Stomach (tissue), 8 donors: ENCODE measurements at regions not wholly inside any gene's neighbourhood (a gene's known extent, or its start where the extent isn't known, plus 50 kb on each side); places are given as distances from the start of the nearest gene placed in this dataset.

ENCODE experiments used
- DNase-seq, 2 donors: peaks; one replicate each; pipeline versions ENCODE4 v3.0.0 to v3.0.0-alpha.2; 2013 to 2019
- H3K27ac ChIP-seq, 5 donors: fragments of 200-600 bp in 4 of 5; sonication (generic) in 4 of 5; one replicate each; pipeline ENCODE4 v1.5.1; 2013 to 2019; ENCODE audit warnings: mild to moderate bottlenecking in 1 of 5, moderate library complexity in 1 of 5
- H3K27me3 ChIP-seq, 3 donors: fragments of 200-600 bp; sonication (generic); one replicate each; pipeline ENCODE4 v1.5.1; 2017 to 2019; ENCODE audit warnings: mixed run types in 1 of 3
- H3K36me3 ChIP-seq, 4 donors: fragments of 200-600 bp; sonication (generic); 1 replicate in 3 of 4; 2 replicates in 1 of 4; pipeline ENCODE4 v1.5.1; 2016 to 2019
- H3K4me1 ChIP-seq, 4 donors: fragments of 200-600 bp; sonication (generic); one replicate each; pipeline ENCODE4 v1.5.1; 2016 to 2019
- H3K4me3 ChIP-seq, 4 donors: fragments of 200-600 bp; sonication (generic) in 3 of 4; one replicate each; pipeline ENCODE4 v1.5.1; 2016 to 2019; ENCODE audit warnings: mild to moderate bottlenecking in 1 of 4
- H3K9me3 ChIP-seq, 4 donors: fragments of 200-600 bp; sonication (generic); one replicate each; pipeline ENCODE4 v1.5.1; 2016 to 2019
- EP300 ChIP-seq: sonication (generic); formaldehyde crosslinking; IDR thresholded peaks from one replicate; pipeline ENCODE4 v1.6.1; 2017; ENCODE audit warnings: antibody characterized with exemption
- POLR2A ChIP-seq, 4 donors: fragments of 450-650 bp; IDR thresholded peaks; one replicate each; pipeline ENCODE4 v1.6.1; 2016; ENCODE audit warnings: antibody characterized with exemption in 4 of 4, control low read depth in 2 of 4, mild to moderate bottlenecking in 1 of 4, moderate library complexity in 1 of 4
- POLR2AphosphoS5 ChIP-seq, 3 donors: sonication (generic); formaldehyde crosslinking; IDR thresholded peaks; one replicate each; pipeline ENCODE4 v1.6.1; 2016; ENCODE audit warnings: antibody characterized with exemption in 3 of 3
- whole genome bisulfite sequencing, 5 donors: extraction: QIAGEN DNeasy Blood & Tissue Kit in 3 of 5; methylation state at CpG; one replicate each; pipeline versions ENCODE4 v1.1.5 to v1.1.7; 2013 to 2018; 5-methylcytosine and 5-hydroxymethylcytosine counted together
- intact Hi-C: fragments of 100-400 bp; cut with DNase I; formaldehyde crosslinking; loops from one replicate; pipeline ENCODE4 v1.15.1; 2023; ENCODE audit warnings: low total_unique reads
- TF ChIP-seq, protein P1 (sequence below), 7 experiments: fragments of 450-650 bp in 4 of 7; fragments of 200-600 bp in 3 of 7; sonication (generic) in 3 of 7; IDR thresholded peaks; one replicate each; pipeline ENCODE4 v1.5.1; 2016 to 2019; ENCODE audit warnings: antibody characterized with exemption in 7 of 7, control low read depth in 2 of 7, mild to moderate bottlenecking in 1 of 7
- donor health status: healthy with polysubstance abuse.
- donor health status: Bipolar disorder and iron deficiency.
- donor health status: healthy.

DNA sequence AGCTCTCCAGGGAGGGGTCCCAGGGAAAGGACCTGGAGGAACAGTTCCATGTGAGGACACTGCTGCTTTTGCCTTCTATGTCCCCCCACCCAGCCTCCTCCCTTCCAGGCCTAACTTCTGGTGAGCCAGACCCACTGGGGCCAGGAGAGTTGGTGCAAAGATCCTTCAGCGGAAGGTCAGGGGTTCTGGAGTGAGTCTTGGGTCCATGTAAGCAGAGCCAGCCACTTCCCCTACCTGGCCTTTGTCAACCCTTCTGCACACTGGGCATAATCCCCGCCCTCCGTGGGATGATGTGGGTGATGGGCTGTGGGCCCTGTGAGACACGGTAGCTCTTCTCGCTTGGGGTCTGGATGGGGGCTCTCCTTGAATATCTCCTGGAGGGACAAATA is 76.9 kb downstream of the RHOB start:
- intact Hi-C loops, result no loop called here
- H3K4me1 ChIP-seq, result peaks cover 16 to 34% (median 27%) of the 10 kb centered on the region in 4 donors
- DNase-seq, result no peak
- H3K4me3 ChIP-seq, result no peak overlapping the region
- H3K27me3 ChIP-seq, result no peaks in the 10 kb centered on the region
- 86 to 100% (median 96%) methylated on average over 4 to 5 of the region's 5 CpGs for WGBS, 5 donors
- H3K36me3 ChIP-seq, result no peaks in the 10 kb centered on the region
- no peak for TF ChIP-seq POLR2AphosphoS5 (IDR thresholded peaks at IDR 0.05)
- no peak for TF ChIP-seq POLR2A (IDR thresholded peaks at IDR 0.05)
- TF ChIP-seq, protein P1, sequence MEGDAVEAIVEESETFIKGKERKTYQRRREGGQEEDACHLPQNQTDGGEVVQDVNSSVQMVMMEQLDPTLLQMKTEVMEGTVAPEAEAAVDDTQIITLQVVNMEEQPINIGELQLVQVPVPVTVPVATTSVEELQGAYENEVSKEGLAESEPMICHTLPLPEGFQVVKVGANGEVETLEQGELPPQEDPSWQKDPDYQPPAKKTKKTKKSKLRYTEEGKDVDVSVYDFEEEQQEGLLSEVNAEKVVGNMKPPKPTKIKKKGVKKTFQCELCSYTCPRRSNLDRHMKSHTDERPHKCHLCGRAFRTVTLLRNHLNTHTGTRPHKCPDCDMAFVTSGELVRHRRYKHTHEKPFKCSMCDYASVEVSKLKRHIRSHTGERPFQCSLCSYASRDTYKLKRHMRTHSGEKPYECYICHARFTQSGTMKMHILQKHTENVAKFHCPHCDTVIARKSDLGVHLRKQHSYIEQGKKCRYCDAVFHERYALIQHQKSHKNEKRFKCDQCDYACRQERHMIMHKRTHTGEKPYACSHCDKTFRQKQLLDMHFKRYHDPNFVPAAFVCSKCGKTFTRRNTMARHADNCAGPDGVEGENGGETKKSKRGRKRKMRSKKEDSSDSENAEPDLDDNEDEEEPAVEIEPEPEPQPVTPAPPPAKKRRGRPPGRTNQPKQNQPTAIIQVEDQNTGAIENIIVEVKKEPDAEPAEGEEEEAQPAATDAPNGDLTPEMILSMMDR (IDR thresholded peaks at IDR 0.05), result no peak
- no peak overlapping the region for H3K27ac ChIP-seq
- no peaks in the 10 kb centered on the region for H3K9me3 ChIP-seq

DNA sequence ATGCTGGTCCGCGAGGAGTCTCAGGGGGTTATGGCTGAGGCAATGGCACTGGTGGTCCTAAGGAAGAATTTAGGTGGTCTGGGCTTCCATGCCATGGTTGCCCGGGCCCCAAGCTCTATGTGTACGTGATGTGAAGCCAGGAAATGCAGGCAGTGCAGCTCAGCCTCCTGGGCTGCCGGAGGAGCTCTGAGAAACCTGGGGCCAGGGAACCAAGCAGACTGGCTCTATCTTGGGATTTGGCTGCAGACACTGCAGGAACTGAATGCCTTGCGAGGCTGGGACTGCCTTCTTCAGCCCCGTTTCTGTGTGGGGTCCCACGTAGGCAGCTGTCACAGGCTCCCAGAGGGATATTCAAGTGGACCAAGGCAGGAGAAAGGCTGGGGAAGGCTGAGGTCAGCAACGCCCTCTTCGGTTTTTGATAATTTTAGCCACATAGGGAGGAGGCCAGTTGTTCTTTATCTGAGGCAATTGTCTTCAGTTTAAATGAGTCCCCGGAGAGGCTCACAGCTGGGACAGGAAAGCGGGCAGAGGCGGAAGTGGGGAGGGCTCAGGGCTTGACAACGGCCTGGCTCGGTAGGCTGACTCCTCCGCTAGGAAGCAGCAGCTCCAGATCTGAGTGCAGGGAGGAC is 77.7 kb downstream of the RHOB start:
- Histone ChIP-seq H3K4me1 (peaks cover 16 to 34% (median 27%) of the 10 kb centered on the region in 4 donors), H3K27me3 (no peaks in the 10 kb centered on the region), H3K36me3 (no peaks in the 10 kb centered on the region), H3K9me3 (no peaks in the 10 kb centered on the region), H3K4me3 (no peak overlapping the region), H3K27ac (peak overlapping the region in 4 of 5 donors; percentile 50 to 61 (median 54))
- WGBS, 5 donors, result 61 to 67% (median 64%) methylated on average over 16 of the region's 16 CpGs
- TF ChIP-seq, protein P1 (IDR thresholded peaks at IDR 0.05), result no peak
- TF ChIP-seq POLR2A (IDR thresholded peaks at IDR 0.05) (no peak), EP300 (no peak), POLR2AphosphoS5 (IDR thresholded peaks at IDR 0.05) (no peak)
- intact Hi-C loops, result no loop called here
- DNase-seq, result peak in 1 of 2 donors; percentile 58

DNA sequence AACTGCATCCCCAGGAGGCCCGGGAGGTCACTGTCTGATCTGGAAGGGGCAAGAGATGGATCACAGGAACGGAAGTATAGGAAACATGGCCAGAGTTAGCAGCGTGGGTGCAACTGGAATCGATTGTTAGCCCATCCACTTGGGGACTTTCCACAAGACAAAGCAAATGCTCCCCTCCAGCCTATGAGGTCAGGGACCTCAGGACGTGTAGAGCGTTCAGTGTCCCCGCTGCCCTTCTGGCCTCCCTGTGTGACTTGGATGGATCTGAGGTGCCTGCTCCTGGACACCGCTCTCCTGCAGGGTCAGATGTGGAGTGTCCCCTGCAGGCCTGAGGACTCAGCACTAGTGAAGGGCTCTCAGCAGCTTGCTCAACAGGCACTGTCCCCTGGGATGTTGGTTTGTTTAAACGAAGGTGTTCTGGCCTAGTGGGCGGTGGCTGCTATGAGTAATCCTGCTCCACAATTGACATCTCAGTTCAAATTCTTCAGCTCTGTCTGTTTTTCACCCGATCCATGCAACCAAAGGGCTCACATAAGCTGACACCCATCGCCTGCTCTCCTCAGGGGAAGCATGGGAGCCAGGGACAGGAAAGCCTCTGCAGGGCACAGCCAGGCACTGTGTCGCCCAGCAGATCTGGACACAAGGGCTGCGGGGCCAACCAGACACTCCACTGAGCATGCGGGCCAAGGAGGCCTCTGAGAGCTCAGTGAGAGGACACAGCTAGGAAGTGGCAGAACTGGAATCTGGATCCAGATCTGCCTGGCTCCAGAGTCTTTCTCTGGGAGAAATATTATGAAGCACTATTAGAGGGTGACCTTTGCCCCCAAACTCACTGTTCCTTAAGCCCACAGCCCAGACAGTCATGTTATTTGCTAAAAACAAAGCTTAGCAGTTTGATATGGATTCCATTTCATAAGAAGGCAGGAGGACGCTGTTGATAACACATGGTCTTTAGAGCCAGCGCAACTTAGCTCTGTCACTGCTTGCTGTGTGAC is 78.5 kb downstream of the RHOB start:
- Histone ChIP-seq H3K4me3 (no peak overlapping the region), H3K27ac (peak overlapping the region; percentile 6 to 68 (median 57)), H3K27me3 (no peaks in the 10 kb centered on the region), H3K4me1 (peaks cover 16 to 34% (median 27%) of the 10 kb centered on the region in 4 donors), H3K36me3 (no peaks in the 10 kb centered on the region), H3K9me3 (no peaks in the 10 kb centered on the region)
- intact Hi-C loops, result no loop called here
- WGBS, 5 donors, result 67 to 75% (median 72%) methylated on average over 14 to 17 of the region's 17 CpGs
- TF ChIP-seq POLR2AphosphoS5 (IDR thresholded peaks at IDR 0.05) (peak in 1 of 3 donors; percentile 18), POLR2A (IDR thresholded peaks at IDR 0.05) (no peak), EP300 (no peak)
- TF ChIP-seq, protein P1 (IDR thresholded peaks at IDR 0.05), result no peak
- DNase-seq, result peak; percentile 44 to 45

DNA sequence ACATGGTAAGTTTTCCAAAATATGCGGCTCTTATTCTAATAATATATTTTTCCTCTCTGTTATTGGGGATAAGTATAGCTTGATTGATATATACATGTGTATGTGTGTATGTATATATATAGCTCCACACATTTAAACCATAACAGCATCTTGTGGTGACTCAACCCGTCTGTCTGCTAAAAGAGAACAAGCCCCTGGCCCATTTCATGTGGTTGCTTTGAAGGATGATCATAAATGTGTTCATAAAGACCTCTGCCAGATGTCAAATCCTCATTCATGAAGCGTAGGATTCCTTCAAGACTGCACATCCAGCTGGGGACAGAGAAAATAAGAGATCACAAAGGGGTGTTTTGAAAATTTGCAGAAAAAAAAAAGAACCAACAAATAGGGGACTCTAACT is 79.3 kb downstream of the RHOB start:
- Histone ChIP-seq H3K36me3 (no peaks in the 10 kb centered on the region), H3K9me3 (no peaks in the 10 kb centered on the region), H3K4me3 (no peak overlapping the region), H3K27me3 (no peaks in the 10 kb centered on the region), H3K27ac (peak overlapping the region in 3 of 5 donors; percentile 52 to 68 (median 61)), H3K4me1 (peaks cover 16 to 34% (median 27%) of the 10 kb centered on the region in 4 donors)
- no peak for DNase-seq
- WGBS, 5 donors, result 83 to 97% (median 92%) methylated on average over 3 of the region's 3 CpGs
- TF ChIP-seq POLR2AphosphoS5 (IDR thresholded peaks at IDR 0.05) (no peak), POLR2A (IDR thresholded peaks at IDR 0.05) (no peak), EP300 (no peak)
- TF ChIP-seq, protein P1 (IDR thresholded peaks at IDR 0.05), result no peak
- intact Hi-C loops, result no loop called here
